ENCODE measurements at regions not wholly inside any gene's neighbourhood (a gene's known extent, or its start where the extent isn't known, plus 50 kb on each side); places are given as distances from the start of the nearest gene placed in this dataset.

GRCh38 chr3:181855825-181856224, 144.1 kb downstream of the SOX2 start:
- no peak for DNase-seq

- no peak for DNase-seq
These were observed 147.8 kb downstream of the SOX2 start for GRCh38 chr3:181859518-181859917.

- no peak for DNase-seq
These were observed 148.5 kb downstream of the SOX2 start for GRCh38 chr3:181860235-181860634.

- DNase-seq, result no peak
These were observed 150.8 kb downstream of the SOX2 start for GRCh38 chr3:181862502-181862901.

GRCh38 chr3:181868576-181869082, 156.9 kb downstream of the SOX2 start:
- DNase-seq, result no peak

- DNase-seq, result peak in 6 of 51 donors; percentile 1 to 13 (median 6)
These were observed 161.2 kb downstream of the SOX2 start for GRCh38 chr3:181872887-181873286.

GRCh38 chr3:181879926-181880325, 168.2 kb downstream of the SOX2 start:
- DNase-seq, result no peak

- peak in 10 of 51 donors; percentile 1 to 43 (median 4) for DNase-seq
These were observed 168.6 kb downstream of the SOX2 start for GRCh38 chr3:181880331-181880730.

GRCh38 chr3:181881749-181882148, 170.0 kb downstream of the SOX2 start:
- DNase-seq, result no peak

GRCh38 chr3:181885868-181886630, 174.3 kb downstream of the SOX2 start:
- DNase-seq, result no peak

GRCh38 chr3:181886676-181887075, 175.0 kb downstream of the SOX2 start:
- no peak for DNase-seq

GRCh38 chr3:181887685-181888084, 176.0 kb downstream of the SOX2 start:
- no peak for DNase-seq

GRCh38 chr3:181888234-181888633, 176.5 kb downstream of the SOX2 start:
- DNase-seq, result no peak

- no peak for DNase-seq
These were observed 181.1 kb downstream of the SOX2 start for GRCh38 chr3:181892848-181893247.

GRCh38 chr3:181896605-181897004, 184.9 kb downstream of the SOX2 start:
- DNase-seq, result no peak

- no peak for DNase-seq
These were observed 188.0 kb downstream of the SOX2 start for GRCh38 chr3:181899702-181900101.

- DNase-seq, result no peak
These were observed 189.9 kb downstream of the SOX2 start for GRCh38 chr3:181901626-181902025.

GRCh38 chr3:181906338-181906737, 194.6 kb downstream of the SOX2 start:
- DNase-seq, result no peak

GRCh38 chr3:181909241-181909640, 197.5 kb downstream of the SOX2 start:
- DNase-seq, result no peak

GRCh38 chr3:181912384-181912783, 200.7 kb downstream of the SOX2 start:
- no peak for DNase-seq

- DNase-seq, result no peak
These were observed 201.5 kb downstream of the SOX2 start for GRCh38 chr3:181913254-181913653.

GRCh38 chr3:181915551-181915950, 203.8 kb downstream of the SOX2 start:
- no peak for DNase-seq

GRCh38 chr3:181916013-181916412, 204.3 kb downstream of the SOX2 start:
- DNase-seq, result no peak

- no peak for DNase-seq
These were observed 205.3 kb downstream of the SOX2 start for GRCh38 chr3:181917027-181917426.

Measured in hypothalamus (tissue), 51 donors.